Upper lobe of right lung (tissue), 1 donor: ENCODE measurements at regions not wholly inside any gene's neighbourhood (a gene's known extent, or its start where the extent isn't known, plus 50 kb on each side); places are given as distances from the start of the nearest gene placed in this dataset.

Experiments used
- ATAC-seq: fragments of 200-7000 bp; cut with Tn5 transposase; one replicate; pipeline ENCODE4 v1.9.1; 2020; ENCODE audit warnings: mild to moderate bottlenecking, moderate library complexity
- DNase-seq: peaks from one replicate; pipeline ENCODE4 v3.0.0-alpha.2; 2020
- H3K27ac ChIP-seq: fragments of 200-600 bp; one replicate; pipeline ENCODE4 v1.8.0; 2022
- H3K27me3 ChIP-seq: fragments of 200-600 bp; one replicate; pipeline ENCODE4 v1.8.0; 2022; ENCODE audit warnings: mild to moderate bottlenecking
- H3K36me3 ChIP-seq: fragments of 200-600 bp; one replicate; pipeline ENCODE4 v1.8.0; 2022
- H3K4me1 ChIP-seq: fragments of 200-600 bp; one replicate; pipeline ENCODE4 v1.8.0; 2022
- H3K4me3 ChIP-seq: fragments of 200-600 bp; one replicate; pipeline ENCODE4 v1.8.0; 2022; ENCODE audit warnings: mild to moderate bottlenecking
- H3K9me3 ChIP-seq: fragments of 200-600 bp; one replicate; pipeline ENCODE4 v1.8.0; 2022
- CTCF ChIP-seq: fragments of 200-600 bp; IDR thresholded peaks from one replicate; pipeline ENCODE4 v1.8.0; 2022; ENCODE audit warnings: antibody characterized with exemption
- intact Hi-C: fragments of 100-400 bp; cut with DNase I; formaldehyde crosslinking; loops from one replicate; pipeline ENCODE4 v1.11.0; 2022
- donor health status: DM: no; HTN: yes; CAD: no; lungs with severe emphysema.

- Histone ChIP-seq H3K4me1 (no peaks in the 10 kb centered on the region), H3K9me3 (no peaks in the 10 kb centered on the region), H3K4me3 (no peak overlapping the region), H3K36me3 (no peaks in the 10 kb centered on the region), H3K27me3 (peaks cover 7% of the 10 kb centered on the region), H3K27ac (no peak overlapping the region)
- no peak for ATAC-seq
- TF ChIP-seq CTCF, result no peak
- DNase-seq, result no peak
- intact Hi-C loops, result no loop called here
Observed at GRCh38 chr7:155147172-155147571, 77.0 kb downstream of the HTR5A start.

GRCh38 chr7:155147624-155148023 lies 77.5 kb downstream of the HTR5A start:
- DNase-seq, result no peak
- no peaks in the 10 kb centered on the region for H3K4me1 ChIP-seq
- no peaks in the 10 kb centered on the region for H3K36me3 ChIP-seq
- H3K27me3 ChIP-seq, result peaks cover 7% of the 10 kb centered on the region
- no peak for ATAC-seq
- intact Hi-C loops, result no loop called here
- no peaks in the 10 kb centered on the region for H3K9me3 ChIP-seq
- no peak overlapping the region for H3K27ac ChIP-seq
- TF ChIP-seq CTCF, result no peak
- no peak overlapping the region for H3K4me3 ChIP-seq

GRCh38 chr7:155153676-155154075 lies 83.6 kb downstream of the HTR5A start:
- DNase-seq (no peak), ATAC-seq (no peak)
- intact Hi-C loops, result no loop called here
- no peak for TF ChIP-seq CTCF
- Histone ChIP-seq H3K36me3 (no peaks in the 10 kb centered on the region), H3K4me1 (no peaks in the 10 kb centered on the region), H3K27ac (no peak overlapping the region), H3K27me3 (no peaks in the 10 kb centered on the region), H3K4me3 (no peak overlapping the region), H3K9me3 (no peaks in the 10 kb centered on the region)

- no peak for ATAC-seq
- Histone ChIP-seq H3K27ac (no peak overlapping the region), H3K27me3 (no peaks in the 10 kb centered on the region), H3K4me1 (no peaks in the 10 kb centered on the region), H3K9me3 (no peaks in the 10 kb centered on the region), H3K4me3 (no peak overlapping the region), H3K36me3 (no peaks in the 10 kb centered on the region)
- no peak for DNase-seq
- intact Hi-C loops, result no loop called here
- no peak for TF ChIP-seq CTCF
Observed at GRCh38 chr7:155154586-155154985, 84.5 kb downstream of the HTR5A start.

GRCh38 chr7:155161690-155162089 lies 91.6 kb downstream of the HTR5A start:
- ATAC-seq (no peak), DNase-seq (no peak)
- TF ChIP-seq CTCF, result no peak

GRCh38 chr7:155162422-155162821 lies 92.3 kb downstream of the HTR5A start:
- ATAC-seq (no peak), DNase-seq (no peak)
- Histone ChIP-seq H3K4me3 (no peak overlapping the region), H3K9me3 (no peaks in the 10 kb centered on the region), H3K36me3 (no peaks in the 10 kb centered on the region), H3K27me3 (no peaks in the 10 kb centered on the region), H3K27ac (no peak overlapping the region), H3K4me1 (no peaks in the 10 kb centered on the region)
- TF ChIP-seq CTCF, result no peak
- intact Hi-C loops, result no loop called here

More at GRCh38 chr7:155161690-155162089, 91.6 kb downstream of the HTR5A start:
- Histone ChIP-seq H3K27me3 (no peaks in the 10 kb centered on the region), H3K9me3 (no peaks in the 10 kb centered on the region), H3K27ac (no peak overlapping the region), H3K4me1 (no peaks in the 10 kb centered on the region), H3K36me3 (no peaks in the 10 kb centered on the region), H3K4me3 (no peak overlapping the region)
- intact Hi-C loops, result no loop called here
